Lower lobe of right lung (tissue), 2 donors: ENCODE measurements at regions not wholly inside any gene's neighbourhood (a gene's known extent, or its start where the extent isn't known, plus 50 kb on each side); places are given as distances from the start of the nearest gene placed in this dataset.

Source experiments
- ATAC-seq, 2 donors: fragments of 200-7000 bp; cut with Tn5 transposase; one replicate each; pipeline ENCODE4 v1.9.1; 2020 to 2022; ENCODE audit warnings: mild to moderate bottlenecking in 2 of 2, moderate library complexity in 2 of 2
- DNase-seq: peaks from one replicate; pipeline ENCODE4 v3.0.0-alpha.2; 2020
- H3K27ac ChIP-seq: fragments of 200-600 bp; one replicate; pipeline ENCODE4 v1.8.0; 2022
- H3K27me3 ChIP-seq: fragments of 200-600 bp; one replicate; pipeline ENCODE4 v1.8.0; 2022; ENCODE audit warnings: low read depth
- H3K36me3 ChIP-seq: fragments of 200-600 bp; one replicate; pipeline ENCODE4 v1.8.0; 2022; ENCODE audit warnings: mild to moderate bottlenecking
- H3K4me1 ChIP-seq: fragments of 200-600 bp; one replicate; pipeline ENCODE4 v1.8.0; 2022
- H3K4me3 ChIP-seq: fragments of 200-600 bp; one replicate; pipeline ENCODE4 v1.8.0; 2022; ENCODE audit warnings: mild to moderate bottlenecking
- H3K9me3 ChIP-seq: fragments of 200-600 bp; one replicate; pipeline ENCODE4 v1.8.0; 2022
- CTCF ChIP-seq: fragments of 200-600 bp; IDR thresholded peaks from one replicate; pipeline ENCODE4 v1.8.0; 2022; ENCODE audit warnings: antibody characterized with exemption, mild to moderate bottlenecking
- intact Hi-C: fragments of 100-400 bp; cut with DNase I; formaldehyde crosslinking; loops from one replicate; pipeline ENCODE4 v1.11.0; 2022
- donor health status: DM: no; HTN: yes; CAD: no; lungs with severe emphysema.

- Histone ChIP-seq H3K9me3 (no peaks in the 10 kb centered on the region), H3K27me3 (no peaks in the 10 kb centered on the region), H3K4me1 (peaks cover 21% of the 10 kb centered on the region), H3K4me3 (no peak overlapping the region), H3K27ac (peak overlapping the region; percentile 49), H3K36me3 (no peaks in the 10 kb centered on the region)
- intact Hi-C loops = no loop called here
- TF ChIP-seq CTCF = no peak
- DNase-seq (no peak), ATAC-seq (no peak)
These were observed 214.5 kb downstream of the AUH start for GRCh38 chr9:91147079-91147708.

GRCh38 chr9:91148306-91148705, 213.4 kb downstream of the AUH start:
- H3K27me3 ChIP-seq = no peaks in the 10 kb centered on the region
- H3K4me1 ChIP-seq = peaks cover 21% of the 10 kb centered on the region
- H3K9me3 ChIP-seq = no peaks in the 10 kb centered on the region
- DNase-seq = no peak
- intact Hi-C loops = no loop called here
- H3K36me3 ChIP-seq = no peaks in the 10 kb centered on the region
- ATAC-seq = no peak
- no peak for TF ChIP-seq CTCF
- H3K27ac ChIP-seq = no peak overlapping the region
- H3K4me3 ChIP-seq = no peak overlapping the region

GRCh38 chr9:91150273-91150997, 211.3 kb downstream of the AUH start:
- no peaks in the 10 kb centered on the region for H3K9me3 ChIP-seq
- no peaks in the 10 kb centered on the region for H3K27me3 ChIP-seq
- intact Hi-C loops = no loop called here
- ATAC-seq (no peak), DNase-seq (no peak)
- H3K4me1 ChIP-seq = peaks cover 21% of the 10 kb centered on the region
- no peak overlapping the region for H3K4me3 ChIP-seq
- peak overlapping the region; percentile 15 for H3K27ac ChIP-seq
- no peak for TF ChIP-seq CTCF
- no peaks in the 10 kb centered on the region for H3K36me3 ChIP-seq

- no peak for DNase-seq
- H3K4me1 ChIP-seq = peaks cover 17% of the 10 kb centered on the region
- H3K4me3 ChIP-seq = no peak overlapping the region
- H3K27me3 ChIP-seq = no peaks in the 10 kb centered on the region
- ATAC-seq = peak; percentile 46 to 57
- H3K9me3 ChIP-seq = no peaks in the 10 kb centered on the region
- H3K27ac ChIP-seq = no peak overlapping the region
- TF ChIP-seq CTCF = no peak
- intact Hi-C loops = no loop called here
- no peaks in the 10 kb centered on the region for H3K36me3 ChIP-seq
These were observed 210.6 kb downstream of the AUH start for GRCh38 chr9:91150998-91151717.

- H3K4me3 ChIP-seq = no peak overlapping the region
- peaks cover 13% of the 10 kb centered on the region for H3K4me1 ChIP-seq
- no peaks in the 10 kb centered on the region for H3K36me3 ChIP-seq
- H3K9me3 ChIP-seq = no peaks in the 10 kb centered on the region
- TF ChIP-seq CTCF = no peak
- no peak for DNase-seq
- no peak for ATAC-seq
- H3K27me3 ChIP-seq = no peaks in the 10 kb centered on the region
- intact Hi-C loops = no loop called here
- H3K27ac ChIP-seq = no peak overlapping the region
These were observed 210.0 kb downstream of the AUH start for GRCh38 chr9:91151718-91152095.
